H9 (cell line): ENCODE measurements at regions not wholly inside any gene's neighbourhood (a gene's known extent, or its start where the extent isn't known, plus 50 kb on each side); places are given as distances from the start of the nearest gene placed in this dataset.

ENCODE experiments used
- DNase-seq: peaks from one replicate; pipeline ENCODE4 v3.0.0-alpha.2; 2017
- H2AFZ ChIP-seq: one replicate; pipeline ENCODE4 v1.6.1; 2013; ENCODE audit warnings: mild to moderate bottlenecking, low read length, control low read depth, moderate library complexity
- H2AK5ac ChIP-seq: 2 replicates; pipeline ENCODE4 v1.6.1; 2013; ENCODE audit warnings: low read length, control low read depth, mixed read lengths; ENCODE audit not compliant: insufficient read length
- H2BK120ac ChIP-seq: one replicate; pipeline ENCODE4 v1.6.1; 2013; ENCODE audit warnings: low read depth, mild to moderate bottlenecking, low read length, control low read depth, inconsistent platforms; ENCODE audit not compliant: poor library complexity, severe bottlenecking
- H2BK12ac ChIP-seq: 2 replicates; pipeline ENCODE4 v1.6.1; 2013; ENCODE audit warnings: low read length, control low read depth, mixed read lengths, low read depth; ENCODE audit not compliant: insufficient read length
- H2BK15ac ChIP-seq: 2 replicates; pipeline ENCODE4 v1.6.1; 2013; ENCODE audit warnings: low read depth, low read length, control low read depth
- H2BK20ac ChIP-seq: one replicate; pipeline ENCODE4 v1.6.1; 2013; ENCODE audit warnings: low read depth, mild to moderate bottlenecking, low read length, control low read depth, inconsistent platforms; ENCODE audit not compliant: poor library complexity, severe bottlenecking
- H2BK5ac ChIP-seq: 2 replicates; pipeline ENCODE4 v1.6.1; 2013; ENCODE audit warnings: low read length, control low read depth, mixed read lengths; ENCODE audit not compliant: insufficient read length
- H3K14ac ChIP-seq: 2 replicates; pipeline ENCODE4 v1.6.1; 2013; ENCODE audit warnings: low read length, control low read depth; ENCODE audit not compliant: insufficient read depth
- H3K18ac ChIP-seq: 2 replicates; pipeline ENCODE4 v1.6.1; 2013; ENCODE audit warnings: low read depth, mild to moderate bottlenecking, mixed read lengths, low read length, control low read depth; ENCODE audit not compliant: insufficient read length
- H3K23ac ChIP-seq: 2 replicates; pipeline ENCODE4 v1.6.1; 2013; ENCODE audit warnings: low read length, control low read depth, mixed read lengths, low read depth; ENCODE audit not compliant: insufficient read length
- H3K23me2 ChIP-seq: 2 replicates; pipeline ENCODE4 v1.6.1; 2013; ENCODE audit warnings: low read depth, mild to moderate bottlenecking, mixed read lengths, low read length, control low read depth; ENCODE audit not compliant: insufficient read length, poor library complexity, severe bottlenecking
- H3K27ac ChIP-seq: 2 replicates; pipeline ENCODE4 v1.5.1; 2013; ENCODE audit warnings: low read length, control low read depth, mixed read lengths, low read depth; ENCODE audit not compliant: insufficient read length
- H3K27me3 ChIP-seq: 2 replicates; pipeline ENCODE4 v1.6.1; 2013; ENCODE audit warnings: low read length, control low read depth, inconsistent platforms; ENCODE audit not compliant: insufficient read depth
- H3K4ac ChIP-seq: 2 replicates; pipeline ENCODE4 v1.6.1; 2013; ENCODE audit warnings: low read depth, mild to moderate bottlenecking, control low read depth, inconsistent platforms, low read length, moderate library complexity
- H3K4me1 ChIP-seq: 2 replicates; pipeline ENCODE4 v1.6.1; 2013; ENCODE audit warnings: low read length, control low read depth, inconsistent platforms; ENCODE audit not compliant: insufficient read depth
- H3K4me2 ChIP-seq: 2 replicates; pipeline ENCODE4 v1.6.1; 2013; ENCODE audit warnings: low read length, control low read depth, mixed read lengths; ENCODE audit not compliant: insufficient read length, insufficient read depth
- H3K56ac ChIP-seq: 2 replicates; pipeline ENCODE4 v1.6.1; 2013; ENCODE audit warnings: low read depth, mild to moderate bottlenecking, mixed read lengths, low read length, control low read depth; ENCODE audit not compliant: insufficient read length
- H3K79me1 ChIP-seq: 2 replicates; pipeline ENCODE4 v1.6.1; 2013; ENCODE audit warnings: low read depth, mild to moderate bottlenecking, moderate library complexity, low read length, control low read depth, inconsistent platforms; ENCODE audit not compliant: insufficient read depth, poor library complexity, severe bottlenecking
- H3K79me2 ChIP-seq: 2 replicates; pipeline ENCODE4 v1.6.1; 2013; ENCODE audit warnings: low read length, control low read depth, inconsistent platforms; ENCODE audit not compliant: insufficient read depth
- H3K9ac ChIP-seq: 2 replicates; pipeline ENCODE4 v1.6.1; 2013; ENCODE audit warnings: low read length, control low read depth, mixed read lengths; ENCODE audit not compliant: insufficient read length; ENCODE audit errors: extremely low read depth
- H3K9me3 ChIP-seq: one replicate; pipeline ENCODE4 v1.6.1; 2013; ENCODE audit warnings: low read depth, low read length, inconsistent platforms; ENCODE audit not compliant: control insufficient read depth
- H3T11ph ChIP-seq: one replicate; pipeline ENCODE4 v1.6.1; 2013; ENCODE audit warnings: mild to moderate bottlenecking, low read length, control low read depth, inconsistent platforms
- H4K20me1 ChIP-seq: one replicate; pipeline ENCODE4 v1.6.1; 2013; ENCODE audit not compliant: control insufficient read depth, insufficient read length, insufficient read depth
- H4K5ac ChIP-seq: 2 replicates; pipeline ENCODE4 v1.6.1; 2013; ENCODE audit warnings: low read depth, mild to moderate bottlenecking, mixed read lengths, low read length, control low read depth; ENCODE audit not compliant: insufficient read length
- H4K8ac ChIP-seq: replicated peaks from 2 replicates; pipeline ENCODE4 v1.6.1; 2013; ENCODE audit warnings: low read length, control low read depth, mixed read lengths, low read depth; ENCODE audit not compliant: insufficient read length
- H4K91ac ChIP-seq: 2 replicates; pipeline ENCODE4 v1.6.1; 2013; ENCODE audit warnings: low read depth, mild to moderate bottlenecking, moderate library complexity, mixed read lengths, low read length, control low read depth; ENCODE audit not compliant: insufficient read length
- H3K27ac Mint-ChIP-seq, 3 experiments: 2 replicates in 2 of 3; 3 replicates in 1 of 3; pipeline ENCODE4 v1.8.0; 2020 to 2021; ENCODE audit warnings: mixed read lengths in 3 of 3, mild to moderate bottlenecking in 1 of 3, moderate library complexity in 1 of 3
- H3K27me3 Mint-ChIP-seq: 2 replicates; pipeline ENCODE4 v1.8.0; 2021; ENCODE audit warnings: low read depth, mild to moderate bottlenecking, moderate library complexity, mixed read lengths
- H3K36me3 Mint-ChIP-seq, 3 experiments: 2 replicates in 2 of 3; 3 replicates in 1 of 3; pipeline ENCODE4 v1.8.0; 2020 to 2021; ENCODE audit warnings: low read depth in 3 of 3, mixed read lengths in 3 of 3; ENCODE audit not compliant: insufficient read depth in 1 of 3
- H3K4me1 Mint-ChIP-seq, 2 experiments: 2 replicates each; pipeline ENCODE4 v1.8.0; 2020; ENCODE audit warnings: mixed read lengths in 2 of 2
- H3K4me3 Mint-ChIP-seq, 2 experiments: 2 replicates in 1 of 2; 3 replicates in 1 of 2; pipeline ENCODE4 v1.8.0; 2020 to 2021; ENCODE audit warnings: mild to moderate bottlenecking in 2 of 2, mixed read lengths in 2 of 2, moderate library complexity in 1 of 2
- H3K9me3 Mint-ChIP-seq, 2 experiments: 2 replicates in 1 of 2; 3 replicates in 1 of 2; pipeline ENCODE4 v1.8.0; 2020; ENCODE audit warnings: mild to moderate bottlenecking in 2 of 2, mixed read lengths in 2 of 2, moderate library complexity in 1 of 2
- WGBS: extraction: QIAGEN DNeasy Blood & Tissue Kit; methylation state at CpG from one replicate; pipeline ENCODE4 v1.1.7; 2013; ENCODE audit warnings: missing lambda C conversion rate, low lambda C conversion rate, mixed read lengths; ENCODE audit not compliant: insufficient read length; ENCODE audit errors: extremely low coverage; 5-methylcytosine and 5-hydroxymethylcytosine counted together
- TF ChIP-seq, protein P1 (sequence below): fragments of 200-600 bp; sonication (generic); conservative IDR thresholded peaks from 3 replicates; pipeline ENCODE4 v1.8.0; 2021; ENCODE audit warnings: antibody characterized with exemption, mild to moderate bottlenecking

DNA sequence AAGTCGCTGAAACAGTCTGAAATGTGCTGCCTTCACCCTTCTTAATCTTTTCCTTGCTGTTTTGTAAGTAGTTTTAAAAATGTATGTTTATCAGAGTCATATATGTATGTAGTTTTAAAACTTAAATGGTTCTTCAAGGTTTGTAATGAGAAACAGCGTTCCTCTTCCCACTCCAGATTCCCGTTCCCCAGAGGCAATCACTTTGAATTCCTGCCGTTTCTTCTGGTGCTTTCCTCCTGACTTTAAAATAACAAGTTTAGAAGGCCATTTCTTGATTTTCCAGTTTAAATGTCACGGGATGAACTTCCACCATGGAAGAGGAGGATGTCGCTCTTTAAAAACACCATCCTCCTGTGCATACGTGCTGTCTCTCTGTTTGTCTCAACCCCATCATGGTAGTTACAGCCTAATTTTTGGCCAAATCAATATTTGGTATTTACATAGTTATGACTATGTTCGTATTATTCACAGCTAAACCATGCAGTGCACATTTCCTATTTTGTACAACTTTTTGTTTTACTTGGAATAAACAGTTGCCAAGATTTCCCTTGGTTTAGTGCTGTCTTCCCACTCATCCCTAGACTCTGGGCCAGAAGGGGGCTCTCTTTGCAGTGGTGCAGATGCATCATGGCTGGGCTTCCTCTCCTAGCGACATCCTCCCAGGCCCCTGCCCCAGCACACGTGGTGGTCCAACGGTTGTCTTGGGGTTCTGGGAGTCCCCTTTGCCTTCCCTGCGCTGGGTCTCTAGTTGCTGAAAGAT is 151.4 kb downstream of the PTPN20 start:
- Histone ChIP-seq H3K4me1 (no peaks in the 10 kb centered on the region), H4K8ac (no peak overlapping the region), H4K20me1 (no peaks in the 10 kb centered on the region), H3K27ac (no peak overlapping the region), H3K56ac (no peak overlapping the region), H3K79me1 (no peaks in the 10 kb centered on the region), H4K91ac (no peak overlapping the region), H3K4me2 (no peak overlapping the region), H2BK20ac (no peak overlapping the region), H3K18ac (no peak overlapping the region), H3T11ph (no peak overlapping the region), H2BK15ac (no peak overlapping the region), H3K79me2 (no peaks in the 10 kb centered on the region), H2AK5ac (no peak overlapping the region), H3K9ac (no peak overlapping the region), H3K9me3 (no peaks in the 10 kb centered on the region), H2BK120ac (no peak overlapping the region), H3K23me2 (no peaks in the 10 kb centered on the region), H2AFZ (no peak overlapping the region), H2BK12ac (no peak overlapping the region), H3K27me3 (no peaks in the 10 kb centered on the region), H3K23ac (no peak overlapping the region), H4K5ac (no peak overlapping the region), H3K4ac (no peak overlapping the region), H2BK5ac (no peak overlapping the region), H3K14ac (no peak overlapping the region)
- Mint-ChIP-seq H3K27ac (no peak overlapping the region), H3K4me3 (no peak overlapping the region), H3K27me3 (peaks cover 16% of the 10 kb centered on the region), H3K4me1 (no peaks in the 10 kb centered on the region), H3K9me3 (no peaks in the 10 kb centered on the region; a peak in 1 of 5 replicates), H3K36me3 (no peaks in the 10 kb centered on the region)
- WGBS = no CpG with 5 or more reads among the region's 12 CpGs
- TF ChIP-seq, protein P1, sequence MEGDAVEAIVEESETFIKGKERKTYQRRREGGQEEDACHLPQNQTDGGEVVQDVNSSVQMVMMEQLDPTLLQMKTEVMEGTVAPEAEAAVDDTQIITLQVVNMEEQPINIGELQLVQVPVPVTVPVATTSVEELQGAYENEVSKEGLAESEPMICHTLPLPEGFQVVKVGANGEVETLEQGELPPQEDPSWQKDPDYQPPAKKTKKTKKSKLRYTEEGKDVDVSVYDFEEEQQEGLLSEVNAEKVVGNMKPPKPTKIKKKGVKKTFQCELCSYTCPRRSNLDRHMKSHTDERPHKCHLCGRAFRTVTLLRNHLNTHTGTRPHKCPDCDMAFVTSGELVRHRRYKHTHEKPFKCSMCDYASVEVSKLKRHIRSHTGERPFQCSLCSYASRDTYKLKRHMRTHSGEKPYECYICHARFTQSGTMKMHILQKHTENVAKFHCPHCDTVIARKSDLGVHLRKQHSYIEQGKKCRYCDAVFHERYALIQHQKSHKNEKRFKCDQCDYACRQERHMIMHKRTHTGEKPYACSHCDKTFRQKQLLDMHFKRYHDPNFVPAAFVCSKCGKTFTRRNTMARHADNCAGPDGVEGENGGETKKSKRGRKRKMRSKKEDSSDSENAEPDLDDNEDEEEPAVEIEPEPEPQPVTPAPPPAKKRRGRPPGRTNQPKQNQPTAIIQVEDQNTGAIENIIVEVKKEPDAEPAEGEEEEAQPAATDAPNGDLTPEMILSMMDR = peak; percentile 59
- peak; percentile 57 for DNase-seq
